ENCODE measurements at regions not wholly inside any gene's neighbourhood (a gene's known extent, or its start where the extent isn't known, plus 50 kb on each side); places are given as distances from the start of the nearest gene placed in this dataset.
A peak's percentile ranks its signal among the peaks of the same experiment; 100 is the strongest.

GRCh38 chr16:66141885-66142284, 224.6 kb upstream of the CDH5 start:
- no peaks in the 10 kb centered on the region for H3K9me3 ChIP-seq (replicated peaks in 1 of 11)
- H3K36me3 ChIP-seq: no peaks in the 10 kb centered on the region
- peaks cover 0 to 21% (median 12%) of the 10 kb centered on the region in 10 experiments; a peak in 13 of 20 replicates for H3K4me1 ChIP-seq
- no peaks in the 10 kb centered on the region for H4K20me1 ChIP-seq
- H3K27ac ChIP-seq: no peak overlapping the region
- no peak overlapping the region for H3K4me2 ChIP-seq
- H3K27me3 ChIP-seq: no peaks in the 10 kb centered on the region
- H3K4me3 ChIP-seq: no peak overlapping the region
- H3K9ac ChIP-seq: no peak overlapping the region
- no peak for TF ChIP-seq Cebpa-rat (IDR thresholded peaks at IDR 0.05)

- Histone ChIP-seq H4K20me1 (no peaks in the 10 kb centered on the region), H3K9me3 (replicated peaks in 1 of 11) (no peaks in the 10 kb centered on the region), H3K36me3 (no peaks in the 10 kb centered on the region), H3K27ac (no peak overlapping the region), H3K9ac (no peak overlapping the region), H3K27me3 (no peaks in the 10 kb centered on the region), H3K4me3 (no peak overlapping the region), H3K4me1 (peaks cover 16 to 39% (median 25%) of the 10 kb centered on the region in 10 experiments), H3K4me2 (peak overlapping the region in 9 of 11 experiments; percentile 4 to 40 (median 21); a peak in 12 of 22 replicates)
- TF ChIP-seq Cebpa-rat (IDR thresholded peaks at IDR 0.05): no peak
These were observed 228.6 kb upstream of the CDH5 start for GRCh38 chr16:66137853-66138252.

GRCh38 chr16:66136841-66137240, 229.7 kb upstream of the CDH5 start:
- Histone ChIP-seq H3K9ac (no peak overlapping the region), H4K20me1 (no peaks in the 10 kb centered on the region), H3K9me3 (replicated peaks in 1 of 11) (no peaks in the 10 kb centered on the region), H3K27me3 (no peaks in the 10 kb centered on the region), H3K36me3 (no peaks in the 10 kb centered on the region), H3K27ac (no peak overlapping the region), H3K4me3 (no peak overlapping the region), H3K4me1 (peaks cover 16 to 39% (median 25%) of the 10 kb centered on the region in 10 experiments), H3K4me2 (no peak overlapping the region)
- no peak for TF ChIP-seq Cebpa-rat (IDR thresholded peaks at IDR 0.05)

GRCh38 chr16:66135838-66136237, 230.7 kb upstream of the CDH5 start:
- Histone ChIP-seq H3K4me2 (peak overlapping the region; percentile 16 to 67 (median 51); a peak in 17 of 22 replicates), H3K4me3 (no peak overlapping the region), H3K4me1 (peaks cover 16 to 39% (median 25%) of the 10 kb centered on the region in 10 experiments), H3K27ac (no peak overlapping the region), H3K9ac (no peak overlapping the region), H3K27me3 (no peaks in the 10 kb centered on the region), H3K9me3 (replicated peaks in 1 of 11) (no peaks in the 10 kb centered on the region), H4K20me1 (no peaks in the 10 kb centered on the region), H3K36me3 (no peaks in the 10 kb centered on the region)
- no peak for TF ChIP-seq Cebpa-rat (IDR thresholded peaks at IDR 0.05)

- H3K9ac ChIP-seq: no peak overlapping the region
- H3K27me3 ChIP-seq: 0 out of 22 replicates have a peak, but pooled peaks cover 0 to 2% (median 0%) of the 10 kb centered on the region in 11 experiments
- no peaks in the 10 kb centered on the region for H3K9me3 ChIP-seq (replicated peaks in 1 of 11)
- H3K4me1 ChIP-seq: peaks cover 16 to 39% (median 25%) of the 10 kb centered on the region in 10 experiments
- TF ChIP-seq Cebpa-rat (IDR thresholded peaks at IDR 0.05): no peak
- H3K36me3 ChIP-seq: no peaks in the 10 kb centered on the region
- no peak overlapping the region for H3K4me3 ChIP-seq
- peak overlapping the region; percentile 16 to 67 (median 51) for H3K4me2 ChIP-seq
- no peak overlapping the region for H3K27ac ChIP-seq
- no peaks in the 10 kb centered on the region for H4K20me1 ChIP-seq
These were observed 231.1 kb upstream of the CDH5 start for GRCh38 chr16:66135421-66135831.

- peaks cover 0 to 3% (median 0%) of the 10 kb centered on the region in 11 experiments; a peak in 3 of 22 replicates for H3K27me3 ChIP-seq
- no peak overlapping the region for H3K4me3 ChIP-seq
- no peak overlapping the region for H3K27ac ChIP-seq
- peaks cover 16 to 39% (median 25%) of the 10 kb centered on the region in 10 experiments for H3K4me1 ChIP-seq
- no peak for TF ChIP-seq Cebpa-rat (IDR thresholded peaks at IDR 0.05)
- H3K4me2 ChIP-seq: peak overlapping the region; percentile 16 to 67 (median 51); a peak in 21 of 22 replicates
- H3K9me3 ChIP-seq (replicated peaks in 1 of 11): no peaks in the 10 kb centered on the region
- no peak overlapping the region for H3K9ac ChIP-seq
- no peaks in the 10 kb centered on the region for H3K36me3 ChIP-seq
- no peaks in the 10 kb centered on the region for H4K20me1 ChIP-seq
These were observed 231.6 kb upstream of the CDH5 start for GRCh38 chr16:66134875-66135274.

GRCh38 chr16:66133643-66134338, 232.7 kb upstream of the CDH5 start:
- H3K9ac ChIP-seq: no peak overlapping the region

GRCh38 chr16:66131895-66132294, 234.6 kb upstream of the CDH5 start:
- Histone ChIP-seq H3K9me3 (replicated peaks in 1 of 11) (no peaks in the 10 kb centered on the region), H3K27ac (no peak overlapping the region), H3K4me2 (no peak overlapping the region), H3K4me3 (no peak overlapping the region), H3K4me1 (peaks cover 17 to 34% (median 25%) of the 10 kb centered on the region in 10 experiments; a peak in 19 of 20 replicates), H3K36me3 (no peaks in the 10 kb centered on the region), H4K20me1 (no peaks in the 10 kb centered on the region), H3K9ac (no peak overlapping the region), H3K27me3 (peaks cover 24 to 33% (median 28%) of the 10 kb centered on the region in 11 experiments)
- no peak for TF ChIP-seq Cebpa-rat (IDR thresholded peaks at IDR 0.05)

More at GRCh38 chr16:66133643-66134338, 232.7 kb upstream of the CDH5 start:
- TF ChIP-seq Cebpa-rat (IDR thresholded peaks at IDR 0.05): no peak
- no peak overlapping the region for H3K4me3 ChIP-seq
- H3K4me1 ChIP-seq: peaks cover 14 to 32% (median 24%) of the 10 kb centered on the region in 10 experiments
- peaks cover 5 to 14% (median 9%) of the 10 kb centered on the region in 11 experiments; a peak in 21 of 22 replicates for H3K27me3 ChIP-seq
- no peaks in the 10 kb centered on the region for H4K20me1 ChIP-seq
- no peaks in the 10 kb centered on the region for H3K36me3 ChIP-seq
- no peak overlapping the region for H3K4me2 ChIP-seq
- H3K27ac ChIP-seq: no peak overlapping the region
- no peaks in the 10 kb centered on the region for H3K9me3 ChIP-seq (replicated peaks in 1 of 11)

- Histone ChIP-seq H3K9me3 (replicated peaks in 1 of 11) (no peaks in the 10 kb centered on the region), H3K9ac (no peak overlapping the region), H3K27ac (no peak overlapping the region), H3K27me3 (peaks cover 29 to 38% (median 34%) of the 10 kb centered on the region in 11 experiments), H3K4me2 (no peak overlapping the region), H3K36me3 (no peaks in the 10 kb centered on the region), H3K4me1 (peaks cover 17 to 34% (median 25%) of the 10 kb centered on the region in 10 experiments; a peak in 19 of 20 replicates), H3K4me3 (no peak overlapping the region), H4K20me1 (no peaks in the 10 kb centered on the region)
- TF ChIP-seq Cebpa-rat (IDR thresholded peaks at IDR 0.05): no peak
These were observed 235.2 kb upstream of the CDH5 start for GRCh38 chr16:66131156-66131807.

Data from BLaER1 treated with 17β-estradiol and CSF1 and Interleukin-3, amounts not matched to agents 10 nM and 100 nM (cell line).